H9 (cell line): ENCODE measurements at regions not wholly inside any gene's neighbourhood (a gene's known extent, or its start where the extent isn't known, plus 50 kb on each side); places are given as distances from the start of the nearest gene placed in this dataset.

ENCODE experiments used
- DNase-seq: peaks from one replicate; pipeline ENCODE4 v3.0.0-alpha.2; 2017
- H2AFZ ChIP-seq: one replicate; pipeline ENCODE4 v1.6.1; 2013; ENCODE audit warnings: mild to moderate bottlenecking, low read length, control low read depth, moderate library complexity
- H2AK5ac ChIP-seq: 2 replicates; pipeline ENCODE4 v1.6.1; 2013; ENCODE audit warnings: low read length, control low read depth, mixed read lengths; ENCODE audit not compliant: insufficient read length
- H2BK120ac ChIP-seq: one replicate; pipeline ENCODE4 v1.6.1; 2013; ENCODE audit warnings: low read depth, mild to moderate bottlenecking, low read length, control low read depth, inconsistent platforms; ENCODE audit not compliant: poor library complexity, severe bottlenecking
- H2BK12ac ChIP-seq: 2 replicates; pipeline ENCODE4 v1.6.1; 2013; ENCODE audit warnings: low read length, control low read depth, mixed read lengths, low read depth; ENCODE audit not compliant: insufficient read length
- H2BK15ac ChIP-seq: 2 replicates; pipeline ENCODE4 v1.6.1; 2013; ENCODE audit warnings: low read depth, low read length, control low read depth
- H2BK20ac ChIP-seq: one replicate; pipeline ENCODE4 v1.6.1; 2013; ENCODE audit warnings: low read depth, mild to moderate bottlenecking, low read length, control low read depth, inconsistent platforms; ENCODE audit not compliant: poor library complexity, severe bottlenecking
- H2BK5ac ChIP-seq: 2 replicates; pipeline ENCODE4 v1.6.1; 2013; ENCODE audit warnings: low read length, control low read depth, mixed read lengths; ENCODE audit not compliant: insufficient read length
- H3K14ac ChIP-seq: 2 replicates; pipeline ENCODE4 v1.6.1; 2013; ENCODE audit warnings: low read length, control low read depth; ENCODE audit not compliant: insufficient read depth
- H3K18ac ChIP-seq: 2 replicates; pipeline ENCODE4 v1.6.1; 2013; ENCODE audit warnings: low read depth, mild to moderate bottlenecking, mixed read lengths, low read length, control low read depth; ENCODE audit not compliant: insufficient read length
- H3K23ac ChIP-seq: 2 replicates; pipeline ENCODE4 v1.6.1; 2013; ENCODE audit warnings: low read length, control low read depth, mixed read lengths, low read depth; ENCODE audit not compliant: insufficient read length
- H3K23me2 ChIP-seq: 2 replicates; pipeline ENCODE4 v1.6.1; 2013; ENCODE audit warnings: low read depth, mild to moderate bottlenecking, mixed read lengths, low read length, control low read depth; ENCODE audit not compliant: insufficient read length, poor library complexity, severe bottlenecking
- H3K27ac ChIP-seq: 2 replicates; pipeline ENCODE4 v1.5.1; 2013; ENCODE audit warnings: low read length, control low read depth, mixed read lengths, low read depth; ENCODE audit not compliant: insufficient read length
- H3K27me3 ChIP-seq: 2 replicates; pipeline ENCODE4 v1.6.1; 2013; ENCODE audit warnings: low read length, control low read depth, inconsistent platforms; ENCODE audit not compliant: insufficient read depth
- H3K4ac ChIP-seq: 2 replicates; pipeline ENCODE4 v1.6.1; 2013; ENCODE audit warnings: low read depth, mild to moderate bottlenecking, control low read depth, inconsistent platforms, low read length, moderate library complexity
- H3K4me1 ChIP-seq: 2 replicates; pipeline ENCODE4 v1.6.1; 2013; ENCODE audit warnings: low read length, control low read depth, inconsistent platforms; ENCODE audit not compliant: insufficient read depth
- H3K4me2 ChIP-seq: 2 replicates; pipeline ENCODE4 v1.6.1; 2013; ENCODE audit warnings: low read length, control low read depth, mixed read lengths; ENCODE audit not compliant: insufficient read length, insufficient read depth
- H3K56ac ChIP-seq: 2 replicates; pipeline ENCODE4 v1.6.1; 2013; ENCODE audit warnings: low read depth, mild to moderate bottlenecking, mixed read lengths, low read length, control low read depth; ENCODE audit not compliant: insufficient read length
- H3K79me1 ChIP-seq: 2 replicates; pipeline ENCODE4 v1.6.1; 2013; ENCODE audit warnings: low read depth, mild to moderate bottlenecking, moderate library complexity, low read length, control low read depth, inconsistent platforms; ENCODE audit not compliant: insufficient read depth, poor library complexity, severe bottlenecking
- H3K79me2 ChIP-seq: 2 replicates; pipeline ENCODE4 v1.6.1; 2013; ENCODE audit warnings: low read length, control low read depth, inconsistent platforms; ENCODE audit not compliant: insufficient read depth
- H3K9ac ChIP-seq: 2 replicates; pipeline ENCODE4 v1.6.1; 2013; ENCODE audit warnings: low read length, control low read depth, mixed read lengths; ENCODE audit not compliant: insufficient read length; ENCODE audit errors: extremely low read depth
- H3K9me3 ChIP-seq: one replicate; pipeline ENCODE4 v1.6.1; 2013; ENCODE audit warnings: low read depth, low read length, inconsistent platforms; ENCODE audit not compliant: control insufficient read depth
- H3T11ph ChIP-seq: one replicate; pipeline ENCODE4 v1.6.1; 2013; ENCODE audit warnings: mild to moderate bottlenecking, low read length, control low read depth, inconsistent platforms
- H4K20me1 ChIP-seq: one replicate; pipeline ENCODE4 v1.6.1; 2013; ENCODE audit not compliant: control insufficient read depth, insufficient read length, insufficient read depth
- H4K5ac ChIP-seq: 2 replicates; pipeline ENCODE4 v1.6.1; 2013; ENCODE audit warnings: low read depth, mild to moderate bottlenecking, mixed read lengths, low read length, control low read depth; ENCODE audit not compliant: insufficient read length
- H4K8ac ChIP-seq: replicated peaks from 2 replicates; pipeline ENCODE4 v1.6.1; 2013; ENCODE audit warnings: low read length, control low read depth, mixed read lengths, low read depth; ENCODE audit not compliant: insufficient read length
- H4K91ac ChIP-seq: 2 replicates; pipeline ENCODE4 v1.6.1; 2013; ENCODE audit warnings: low read depth, mild to moderate bottlenecking, moderate library complexity, mixed read lengths, low read length, control low read depth; ENCODE audit not compliant: insufficient read length
- H3K27ac Mint-ChIP-seq, 3 experiments: 2 replicates in 2 of 3; 3 replicates in 1 of 3; pipeline ENCODE4 v1.8.0; 2020 to 2021; ENCODE audit warnings: mixed read lengths in 3 of 3, mild to moderate bottlenecking in 1 of 3, moderate library complexity in 1 of 3
- H3K27me3 Mint-ChIP-seq: 2 replicates; pipeline ENCODE4 v1.8.0; 2021; ENCODE audit warnings: low read depth, mild to moderate bottlenecking, moderate library complexity, mixed read lengths
- H3K36me3 Mint-ChIP-seq, 3 experiments: 2 replicates in 2 of 3; 3 replicates in 1 of 3; pipeline ENCODE4 v1.8.0; 2020 to 2021; ENCODE audit warnings: low read depth in 3 of 3, mixed read lengths in 3 of 3; ENCODE audit not compliant: insufficient read depth in 1 of 3
- H3K4me1 Mint-ChIP-seq, 2 experiments: 2 replicates each; pipeline ENCODE4 v1.8.0; 2020; ENCODE audit warnings: mixed read lengths in 2 of 2
- H3K4me3 Mint-ChIP-seq, 2 experiments: 2 replicates in 1 of 2; 3 replicates in 1 of 2; pipeline ENCODE4 v1.8.0; 2020 to 2021; ENCODE audit warnings: mild to moderate bottlenecking in 2 of 2, mixed read lengths in 2 of 2, moderate library complexity in 1 of 2
- H3K9me3 Mint-ChIP-seq, 2 experiments: 2 replicates in 1 of 2; 3 replicates in 1 of 2; pipeline ENCODE4 v1.8.0; 2020; ENCODE audit warnings: mild to moderate bottlenecking in 2 of 2, mixed read lengths in 2 of 2, moderate library complexity in 1 of 2
- TF ChIP-seq, protein P1 (sequence below): fragments of 200-600 bp; sonication (generic); conservative IDR thresholded peaks from 3 replicates; pipeline ENCODE4 v1.8.0; 2021; ENCODE audit warnings: antibody characterized with exemption, mild to moderate bottlenecking

DNA sequence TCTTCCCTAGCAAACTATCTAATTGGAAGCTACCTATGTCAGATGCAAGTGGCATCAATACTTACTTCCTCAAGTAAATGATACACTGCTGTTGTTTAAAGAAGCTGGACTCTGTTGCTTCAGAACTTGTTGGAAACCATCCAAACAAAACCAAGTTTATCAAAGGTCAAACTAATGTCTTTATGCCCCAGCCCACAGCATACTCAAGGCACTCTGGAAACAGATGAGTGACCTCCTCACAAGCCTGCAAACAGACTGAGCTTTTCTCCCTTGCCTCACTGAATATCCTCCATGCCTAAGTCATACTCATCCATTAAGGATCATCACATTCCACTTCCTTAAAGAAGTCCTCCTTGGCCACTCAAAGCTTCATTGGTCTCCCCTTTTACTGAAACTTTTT, 107.4 kb upstream of the ACP3 start:
- H3K27ac Mint-ChIP-seq, result no peak overlapping the region
- Histone ChIP-seq H3K79me2 (no peaks in the 10 kb centered on the region), H3K27me3 (peaks cover 47% of the 10 kb centered on the region; the same call in 1 of the 2 replicates), H3K56ac (no peak overlapping the region), H2BK12ac (no peak overlapping the region), H3K23me2 (no peaks in the 10 kb centered on the region), H3K9ac (no peak overlapping the region), H3T11ph (no peak overlapping the region), H3K23ac (no peak overlapping the region), H2BK120ac (no peak overlapping the region), H4K5ac (no peak overlapping the region), H3K4me1 (peaks cover 2% of the 10 kb centered on the region; the same call in 1 of the 2 replicates), H4K20me1 (no peaks in the 10 kb centered on the region), H3K9me3 (no peaks in the 10 kb centered on the region), H4K8ac (no peak overlapping the region), H2BK5ac (no peak overlapping the region), H3K79me1 (no peaks in the 10 kb centered on the region), H3K27ac (no peak overlapping the region), H2BK20ac (no peak overlapping the region), H3K18ac (no peak overlapping the region), H2AK5ac (no peak overlapping the region), H2AFZ (no peak overlapping the region), H2BK15ac (no peak overlapping the region), H3K4ac (no peak overlapping the region), H3K4me2 (no peak overlapping the region), H3K14ac (no peak overlapping the region), H4K91ac (no peak overlapping the region)
- H3K4me1 Mint-ChIP-seq, result peaks cover 14 to 20% of the 10 kb centered on the region in 2 experiments
- no peaks in the 10 kb centered on the region for H3K36me3 Mint-ChIP-seq
- H3K4me3 Mint-ChIP-seq, result no peak overlapping the region
- TF ChIP-seq, protein P1, sequence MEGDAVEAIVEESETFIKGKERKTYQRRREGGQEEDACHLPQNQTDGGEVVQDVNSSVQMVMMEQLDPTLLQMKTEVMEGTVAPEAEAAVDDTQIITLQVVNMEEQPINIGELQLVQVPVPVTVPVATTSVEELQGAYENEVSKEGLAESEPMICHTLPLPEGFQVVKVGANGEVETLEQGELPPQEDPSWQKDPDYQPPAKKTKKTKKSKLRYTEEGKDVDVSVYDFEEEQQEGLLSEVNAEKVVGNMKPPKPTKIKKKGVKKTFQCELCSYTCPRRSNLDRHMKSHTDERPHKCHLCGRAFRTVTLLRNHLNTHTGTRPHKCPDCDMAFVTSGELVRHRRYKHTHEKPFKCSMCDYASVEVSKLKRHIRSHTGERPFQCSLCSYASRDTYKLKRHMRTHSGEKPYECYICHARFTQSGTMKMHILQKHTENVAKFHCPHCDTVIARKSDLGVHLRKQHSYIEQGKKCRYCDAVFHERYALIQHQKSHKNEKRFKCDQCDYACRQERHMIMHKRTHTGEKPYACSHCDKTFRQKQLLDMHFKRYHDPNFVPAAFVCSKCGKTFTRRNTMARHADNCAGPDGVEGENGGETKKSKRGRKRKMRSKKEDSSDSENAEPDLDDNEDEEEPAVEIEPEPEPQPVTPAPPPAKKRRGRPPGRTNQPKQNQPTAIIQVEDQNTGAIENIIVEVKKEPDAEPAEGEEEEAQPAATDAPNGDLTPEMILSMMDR, result no peak
- peaks cover 64% of the 10 kb centered on the region for H3K27me3 Mint-ChIP-seq
- no peak for DNase-seq
- H3K9me3 Mint-ChIP-seq, result no peaks in the 10 kb centered on the region
